Mucosa of descending colon (tissue), 3 donors: ENCODE measurements at regions not wholly inside any gene's neighbourhood (a gene's known extent, or its start where the extent isn't known, plus 50 kb on each side); places are given as distances from the start of the nearest gene placed in this dataset.

Experiments
- ATAC-seq: fragments of 200-7000 bp; cut with Tn5 transposase; one replicate; pipeline ENCODE4 v1.9.1; 2020; ENCODE audit warnings: mild to moderate bottlenecking, moderate library complexity
- DNase-seq, 3 donors: peaks; one replicate each; pipeline ENCODE4 v3.0.0-alpha.2; 2020
- H3K36me3 ChIP-seq: fragments of 200-600 bp; one replicate; pipeline ENCODE4 v1.8.0; 2021; ENCODE audit warnings: low read depth, mild to moderate bottlenecking
- H3K4me1 ChIP-seq: fragments of 200-600 bp; one replicate; pipeline ENCODE4 v1.8.0; 2021; ENCODE audit warnings: low read depth, mild to moderate bottlenecking
- H3K4me3 ChIP-seq: fragments of 200-600 bp; one replicate; pipeline ENCODE4 v1.8.0; 2021; ENCODE audit warnings: mild to moderate bottlenecking
- H3K9me3 ChIP-seq: fragments of 200-600 bp; one replicate; pipeline ENCODE4 v1.8.0; 2021; ENCODE audit warnings: mild to moderate bottlenecking
- CTCF ChIP-seq: fragments of 200-600 bp; IDR thresholded peaks from one replicate; pipeline ENCODE4 v1.8.0; 2022; ENCODE audit warnings: antibody characterized with exemption, mild to moderate bottlenecking
- intact Hi-C, 2 donors: fragments of 100-400 bp; cut with DNase I in 1 of 2; cut with micrococcal nuclease in 1 of 2; formaldehyde crosslinking; loops; one replicate each; pipeline versions ENCODE4 v1.11.0 to v1.11.1; 2022; cut with DNase I, micrococcal nuclease
- donor health status: DM: no; HTN: no; CAD: no; lungs with moderate emphysema.
- donor health status: DM: no; HTN: no; CAD: no.
- donor health status: DM: no; HTN: yes; CAD: no.

- H3K36me3 ChIP-seq, result no peaks in the 10 kb centered on the region
- H3K9me3 ChIP-seq, result no peaks in the 10 kb centered on the region
- no peak for ATAC-seq
- intact Hi-C loops, result no loop called here
- no peak overlapping the region for H3K4me3 ChIP-seq
- no peak for DNase-seq
- no peak for TF ChIP-seq CTCF
- no peaks in the 10 kb centered on the region for H3K4me1 ChIP-seq
Measured at GRCh38 chr2:129587426-129588064, 391.9 kb upstream of the RAB6C start.

DNA sequence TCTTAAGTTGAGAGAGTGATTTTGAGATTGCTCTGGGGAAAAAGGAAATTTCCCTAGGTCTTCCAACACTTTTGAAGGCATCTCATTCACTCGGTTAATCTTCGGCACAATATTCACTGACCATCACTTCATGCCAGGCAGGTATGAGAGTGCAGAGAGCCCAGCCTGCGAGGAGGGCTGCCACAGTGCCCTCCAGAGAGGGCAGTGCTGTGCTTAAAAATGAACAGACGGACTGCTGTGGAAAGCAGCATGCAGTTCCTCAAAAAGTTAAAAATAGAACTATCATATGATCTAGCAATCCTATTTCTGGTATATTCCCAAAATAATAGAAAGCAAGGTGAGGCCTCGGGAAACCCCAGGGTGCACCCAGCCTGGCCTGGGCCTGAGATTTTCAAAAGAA is 374.9 kb upstream of the RAB6C start:
- intact Hi-C loops, result no loop called here
- ATAC-seq, result no peak
- no peaks in the 10 kb centered on the region for H3K4me1 ChIP-seq
- TF ChIP-seq CTCF, result no peak
- no peak overlapping the region for H3K4me3 ChIP-seq
- H3K9me3 ChIP-seq, result no peaks in the 10 kb centered on the region
- no peak for DNase-seq
- no peaks in the 10 kb centered on the region for H3K36me3 ChIP-seq

- intact Hi-C loops, result no loop called here
- Histone ChIP-seq H3K4me3 (no peak overlapping the region), H3K36me3 (no peaks in the 10 kb centered on the region), H3K9me3 (no peaks in the 10 kb centered on the region), H3K4me1 (no peaks in the 10 kb centered on the region)
- no peak for DNase-seq
- ATAC-seq, result no peak
- TF ChIP-seq CTCF, result no peak
Measured at GRCh38 chr2:129605646-129606045, 373.8 kb upstream of the RAB6C start.

DNA sequence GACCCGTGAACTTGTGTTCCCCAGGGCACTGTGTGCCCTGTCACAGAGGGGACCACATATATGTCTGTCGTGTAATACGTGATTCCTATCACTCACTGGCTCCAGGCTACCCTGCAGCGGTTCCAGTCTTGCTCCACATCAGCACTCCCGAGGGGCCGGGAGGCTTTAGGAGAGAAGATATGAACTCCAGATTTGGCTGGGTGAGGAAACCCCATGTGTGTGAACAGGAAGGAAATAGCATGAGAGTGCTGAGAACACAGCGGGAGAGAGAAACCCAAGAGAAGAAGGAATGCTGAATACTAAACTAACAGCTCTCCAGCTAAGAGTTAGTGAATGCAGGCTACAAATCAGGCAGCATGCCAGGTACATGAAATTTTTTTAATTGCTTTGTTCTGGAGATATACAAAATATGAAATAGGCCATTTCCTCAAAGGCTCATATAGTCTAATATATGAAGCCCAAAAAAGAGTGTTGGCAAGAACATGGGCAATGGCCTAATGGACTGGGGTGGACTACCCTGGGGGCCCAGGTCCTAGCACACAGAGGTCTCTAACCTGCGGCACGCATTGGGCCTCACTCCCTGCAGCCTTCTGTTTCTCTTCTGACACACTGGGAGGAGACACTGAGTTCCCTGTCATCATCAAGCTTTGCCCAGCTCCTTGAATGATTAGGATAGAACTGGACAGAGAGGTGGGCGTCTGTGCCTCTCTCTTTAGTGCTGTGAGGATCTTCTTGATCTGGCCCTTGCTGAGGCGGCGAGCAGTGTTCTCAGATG is 372.8 kb upstream of the RAB6C start:
- Histone ChIP-seq H3K9me3 (no peaks in the 10 kb centered on the region), H3K4me1 (no peaks in the 10 kb centered on the region), H3K4me3 (no peak overlapping the region), H3K36me3 (no peaks in the 10 kb centered on the region)
- DNase-seq, result no peak
- no peak for ATAC-seq
- intact Hi-C loops, result no loop called here
- no peak for TF ChIP-seq CTCF

- Histone ChIP-seq H3K36me3 (no peaks in the 10 kb centered on the region), H3K4me3 (no peak overlapping the region), H3K4me1 (no peaks in the 10 kb centered on the region), H3K9me3 (no peaks in the 10 kb centered on the region)
- ATAC-seq (no peak), DNase-seq (no peak)
- intact Hi-C loops, result no loop called here
- TF ChIP-seq CTCF, result no peak
Measured at GRCh38 chr2:129609224-129609623, 370.2 kb upstream of the RAB6C start.
